ENCODE measurements at regions not wholly inside any gene's neighbourhood (a gene's known extent, or its start where the extent isn't known, plus 50 kb on each side); places are given as distances from the start of the nearest gene placed in this dataset.
"Not testable (repeated sequence)": the region's sequence is repeated elsewhere in the genome, so short reads cannot be mapped to it uniquely, and the experiment has no call there.

DNA sequence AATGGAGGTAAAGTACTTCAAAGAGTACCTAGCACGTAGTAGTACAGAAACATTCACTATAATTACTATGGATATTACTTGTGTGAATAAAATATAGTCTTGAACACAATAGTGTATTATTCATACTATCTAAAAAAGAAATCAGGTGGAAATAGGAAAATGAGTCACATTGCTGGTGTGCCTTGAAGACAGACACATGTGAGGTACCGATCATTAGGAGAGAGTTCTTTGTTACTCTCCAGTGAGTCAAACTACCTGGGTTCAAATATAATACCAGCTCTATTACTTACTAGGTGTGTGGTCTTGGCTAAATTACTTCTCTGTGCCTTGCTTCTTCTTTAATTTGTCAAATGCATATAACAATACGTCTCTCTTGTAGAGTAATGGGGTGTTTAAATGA, 50.8 kb upstream of the BEND6 start:
- no peak for DNase-seq (ENCODE audit: low read depth)

DNA sequence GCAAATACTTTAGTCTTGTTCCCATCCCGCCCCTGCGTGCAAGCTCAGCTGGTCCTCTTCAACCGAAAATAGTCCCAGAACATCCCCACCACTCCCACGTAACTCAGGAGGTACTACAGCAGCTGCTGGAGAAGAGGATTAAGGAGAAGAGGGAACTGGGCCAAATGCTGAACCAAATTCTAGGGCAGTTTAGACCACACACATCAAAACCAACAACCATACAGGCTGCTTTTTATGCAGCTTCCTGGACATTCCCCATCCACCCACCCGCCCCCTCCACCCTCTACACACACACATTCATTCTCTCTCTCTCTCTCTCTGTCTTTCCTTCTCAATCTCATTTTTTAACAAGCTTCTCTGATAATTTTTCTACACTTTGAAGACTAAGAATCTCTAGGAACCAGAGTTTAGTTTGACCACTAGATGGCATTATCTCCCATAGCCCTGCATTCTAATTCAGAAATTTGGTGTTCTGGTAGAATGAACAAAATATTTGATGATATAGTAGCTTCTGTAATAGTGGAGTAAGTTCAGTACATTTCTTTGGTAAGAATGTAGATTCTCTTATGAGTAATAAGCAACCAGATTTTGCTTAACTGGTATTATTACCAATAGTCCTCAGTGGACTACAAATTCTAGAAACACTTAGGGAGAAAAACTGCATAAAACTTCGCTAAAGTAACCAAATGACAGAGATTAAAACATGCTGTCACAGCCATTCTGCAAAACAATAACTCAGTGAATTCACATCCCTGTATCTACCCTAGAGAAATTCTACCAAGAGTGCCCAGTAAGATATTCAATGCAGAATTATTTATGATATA, 52.1 kb upstream of the BEND6 start:
- peak; percentile 79 for DNase-seq (ENCODE audit: low read depth)

DNA sequence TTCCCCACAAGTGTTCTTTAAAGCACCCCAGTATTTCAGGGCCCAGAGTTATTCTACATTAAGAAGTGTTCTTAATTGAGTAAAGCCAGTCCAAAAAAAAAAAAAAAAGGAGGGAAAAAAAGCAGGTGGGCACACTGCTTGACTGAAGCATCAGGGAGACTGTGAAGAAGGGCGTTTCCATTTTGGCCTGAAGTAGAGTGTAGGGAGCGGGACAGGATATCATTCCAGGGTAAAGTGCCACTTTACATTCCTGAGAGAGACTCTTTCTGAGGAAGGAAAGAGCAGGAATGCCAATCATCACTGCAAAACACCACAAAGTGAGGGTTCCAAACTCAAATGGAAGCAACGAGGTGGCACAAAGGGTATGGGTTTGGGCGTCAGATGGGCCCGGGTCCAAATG, 54.1 kb upstream of the BEND6 start:
- no peak for DNase-seq (ENCODE audit: low read depth)

DNA sequence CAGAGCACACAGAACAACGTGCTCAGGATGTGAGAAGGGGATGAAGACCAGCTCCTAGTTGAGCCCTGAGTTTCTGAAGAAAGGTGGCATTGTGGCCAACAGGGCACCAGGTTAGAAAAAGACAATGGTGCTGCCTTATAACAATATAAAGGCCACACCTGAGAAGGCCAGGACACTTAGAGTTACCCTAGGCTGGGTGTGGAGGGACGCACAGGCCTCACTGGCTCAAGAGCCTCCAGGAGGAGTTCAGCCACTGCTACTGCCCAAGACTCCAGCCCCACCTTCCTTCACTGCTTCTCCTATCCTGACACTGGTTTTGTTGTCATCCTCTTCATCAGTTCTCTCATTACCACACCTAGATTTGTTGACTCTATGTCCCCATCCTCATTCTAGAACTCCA, 55.2 kb upstream of the BEND6 start:
- DNase-seq (ENCODE audit: low read depth), result no peak

DNA sequence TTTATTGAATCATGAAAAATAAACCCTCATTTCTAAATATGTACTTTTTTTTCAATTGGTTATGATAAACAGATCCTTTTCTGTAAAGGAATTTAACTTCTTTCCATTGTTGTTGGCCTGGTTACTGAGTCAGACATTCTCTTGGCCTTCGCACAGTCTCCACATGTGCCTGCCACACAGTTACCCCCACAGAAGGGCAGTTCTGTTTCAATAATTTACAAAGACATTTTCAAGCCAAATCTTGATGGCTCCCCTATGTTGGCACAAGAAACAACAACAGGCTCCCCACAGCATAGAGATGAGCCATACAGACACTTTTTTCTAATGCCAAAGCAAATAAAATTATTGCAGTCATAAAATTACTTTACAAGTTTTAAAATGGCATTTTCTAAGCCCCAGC, 55.6 kb upstream of the BEND6 start:
- DNase-seq (ENCODE audit: low read depth), result peak; percentile 55

DNA sequence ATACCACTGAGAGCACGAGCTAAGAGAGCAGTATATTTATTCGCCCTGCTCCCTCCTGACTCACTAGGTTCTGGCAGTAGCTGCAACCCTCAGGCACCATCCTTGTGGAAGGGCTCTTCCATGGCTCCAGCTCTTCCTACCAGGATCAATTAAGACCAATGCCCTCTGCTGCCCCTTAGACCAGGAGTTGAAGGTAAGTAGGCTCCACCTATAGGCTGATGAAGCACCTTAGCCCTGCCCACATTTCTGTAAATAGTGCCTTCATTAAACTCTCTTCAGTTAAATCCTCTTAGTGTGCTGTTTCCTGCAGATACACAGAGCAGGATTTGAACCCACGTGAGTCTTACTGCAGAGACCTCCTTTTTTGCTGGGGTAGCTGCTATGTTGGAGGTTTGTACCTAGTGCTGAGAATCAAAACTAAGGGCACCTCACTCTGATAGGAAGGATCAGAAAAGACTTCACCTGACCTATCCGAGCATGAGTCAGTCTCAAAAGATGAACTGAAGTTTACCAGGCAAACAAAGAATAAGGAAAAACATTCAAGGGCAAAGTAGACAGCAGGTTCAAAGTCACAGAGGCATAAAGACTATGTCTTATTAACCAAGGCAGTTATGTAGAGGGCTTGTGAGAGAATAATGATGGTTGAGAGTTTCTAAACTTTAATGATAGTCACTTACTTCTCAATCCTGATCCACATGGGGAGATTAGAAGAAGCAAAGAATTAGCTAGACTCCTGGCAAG, 56.9 kb upstream of the BEND6 start:
- DNase-seq (ENCODE audit: low read depth), result no peak

DNA sequence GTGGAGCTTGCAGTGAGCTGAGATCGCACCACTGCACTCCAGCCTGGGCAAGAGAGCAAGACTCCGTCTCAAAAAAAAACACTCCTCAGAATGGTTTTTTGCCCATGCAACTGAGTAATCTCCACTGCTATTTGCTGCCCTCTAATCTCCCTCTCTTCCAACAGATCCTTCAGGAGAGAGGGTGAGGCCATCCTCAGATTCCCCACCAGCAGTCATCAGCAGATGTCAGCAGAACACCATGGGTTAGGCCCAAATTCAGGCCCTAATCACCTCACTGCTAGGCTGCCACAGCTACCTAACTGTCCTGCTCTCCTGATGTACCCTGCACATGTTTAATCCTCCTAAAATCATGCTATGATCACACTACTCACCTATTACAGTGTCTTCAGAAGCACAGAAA, 63.2 kb upstream of the BEND6 start:
- no peak for DNase-seq (ENCODE audit: low read depth)

DNA sequence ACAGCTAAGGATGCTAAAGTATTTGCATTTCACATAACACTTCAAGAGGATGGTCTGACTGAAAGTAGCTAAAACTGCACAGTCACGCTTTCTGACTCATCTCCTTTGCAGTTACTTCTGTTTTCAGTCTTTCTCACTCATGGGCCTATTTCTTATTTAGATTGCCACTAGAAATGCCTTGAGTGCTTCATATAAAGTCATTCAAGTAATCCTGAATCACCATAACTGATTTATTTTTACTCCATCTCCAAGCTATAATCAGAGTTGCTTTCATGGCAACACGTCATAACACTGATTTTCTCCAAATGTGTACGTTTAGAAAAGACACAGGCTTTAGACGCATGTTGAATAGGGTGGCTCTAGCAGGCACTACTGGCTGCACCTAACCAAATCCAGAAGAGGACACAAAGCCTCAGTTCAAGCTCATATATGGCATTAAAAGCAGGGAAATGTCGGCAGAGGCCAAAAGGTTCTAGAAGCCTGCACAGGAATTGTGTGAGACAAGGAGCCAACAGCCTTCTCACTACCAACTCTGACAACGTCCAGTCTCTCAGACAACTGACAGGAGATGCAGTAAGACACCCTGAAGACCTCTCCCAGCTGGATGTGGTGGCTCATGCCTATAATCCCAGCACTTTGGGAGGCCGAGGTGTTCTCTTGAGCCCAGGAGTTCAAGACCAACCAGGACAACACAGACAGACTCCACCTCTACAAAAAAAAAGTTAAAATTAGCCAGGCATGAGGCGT, 64.1 kb upstream of the BEND6 start:
- DNase-seq (ENCODE audit: low read depth), result peak; percentile 93

DNA sequence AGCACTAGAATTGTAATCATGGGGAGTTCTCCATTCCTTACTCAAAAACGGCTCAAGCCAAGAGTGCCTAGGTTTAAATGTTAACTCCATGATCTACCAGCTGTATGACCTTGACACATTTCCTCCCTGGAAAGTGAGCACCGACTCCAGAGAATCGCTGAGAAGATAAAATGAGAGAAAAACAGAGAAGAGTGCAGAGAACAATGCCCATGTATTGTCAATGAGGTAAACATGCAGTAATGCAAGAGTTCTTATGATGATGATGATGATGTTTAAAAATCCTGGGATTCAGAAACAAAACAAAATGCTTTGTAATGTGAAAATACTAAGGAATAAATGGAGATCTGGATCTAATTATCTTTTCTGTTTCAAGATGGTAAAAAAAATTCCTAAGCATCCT, 64.8 kb upstream of the BEND6 start:
- DNase-seq (ENCODE audit: low read depth), result peak; percentile 18

DNA sequence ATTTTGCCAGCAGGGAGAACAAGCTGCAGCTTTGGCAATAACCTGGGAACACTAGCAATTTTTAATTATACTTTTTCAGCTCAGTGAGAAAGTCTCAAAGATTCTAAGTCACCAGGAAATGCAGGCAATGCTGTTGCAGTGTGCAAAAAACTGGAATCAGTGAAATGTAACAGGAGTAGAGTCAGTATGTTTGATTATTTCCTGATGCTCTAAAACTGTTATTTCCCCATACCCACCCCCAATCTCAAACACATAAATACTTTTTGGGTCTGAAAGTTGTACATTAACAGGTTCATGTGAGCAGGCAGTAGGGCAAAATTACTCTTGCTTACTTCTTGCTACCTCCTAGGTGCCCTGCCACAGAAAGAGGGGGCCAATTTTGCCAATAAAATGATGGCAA, 65.4 kb upstream of the BEND6 start:
- DNase-seq (ENCODE audit: low read depth), result no peak

DNA sequence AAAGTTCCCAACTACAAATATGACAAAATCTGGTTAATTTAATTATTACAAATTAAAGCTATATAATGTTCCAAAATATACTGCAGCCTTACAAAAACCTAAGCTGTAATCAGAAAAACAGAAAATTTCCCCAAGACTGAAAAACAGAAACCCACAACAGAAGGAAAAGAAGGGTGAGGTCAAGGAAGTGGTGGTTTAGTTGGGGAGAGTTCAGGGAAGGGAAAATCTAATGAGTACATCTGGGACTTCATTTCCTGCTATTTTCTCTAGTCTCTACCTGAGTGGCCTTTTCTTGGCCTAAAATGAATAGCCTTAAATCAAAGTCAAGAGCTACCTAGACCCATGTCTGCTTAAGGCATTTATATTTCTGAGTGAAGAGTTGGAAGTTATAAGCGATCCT, 66.2 kb upstream of the BEND6 start:
- DNase-seq (ENCODE audit: low read depth), result no peak

DNA sequence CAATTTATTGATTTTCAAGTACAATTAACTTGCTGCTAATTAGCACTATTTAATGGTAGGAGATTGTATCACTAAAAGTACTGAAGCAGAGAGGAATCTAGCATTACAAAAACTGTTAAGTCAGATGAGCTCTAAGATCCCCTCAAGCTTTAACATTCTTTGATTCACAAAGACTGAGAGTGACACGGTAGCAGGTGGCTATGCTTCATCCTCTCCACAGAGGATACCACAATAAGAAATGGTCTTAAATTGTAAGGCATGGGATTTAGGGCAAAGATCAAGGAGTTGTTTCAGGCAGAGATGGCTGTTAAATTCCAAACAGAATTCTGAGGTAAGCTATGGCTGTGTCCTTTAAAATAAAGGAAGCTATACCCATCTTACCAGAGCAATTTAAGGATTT, 67.8 kb upstream of the BEND6 start:
- no peak for DNase-seq (ENCODE audit: low read depth)

DNA sequence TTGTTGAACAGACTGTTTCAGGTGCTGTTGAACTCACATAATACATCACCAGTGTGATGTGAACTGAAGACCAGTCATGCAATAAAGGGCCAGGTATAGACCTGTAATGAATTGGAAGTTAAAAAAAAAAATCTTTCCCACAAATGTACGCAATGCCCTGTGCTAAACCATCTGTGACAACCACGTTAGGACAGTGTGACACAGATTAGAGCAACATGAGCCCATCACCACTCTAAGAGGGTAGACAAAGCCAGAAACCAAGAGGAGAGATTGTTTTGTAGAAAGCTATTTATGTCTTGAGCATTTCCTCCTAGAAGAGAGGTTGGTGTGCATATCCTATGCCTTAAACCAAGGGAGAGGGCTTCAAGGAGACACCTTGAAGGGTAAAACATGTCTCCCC, 77.0 kb upstream of the BEND6 start:
- DNase-seq (ENCODE audit: low read depth), result no peak

DNA sequence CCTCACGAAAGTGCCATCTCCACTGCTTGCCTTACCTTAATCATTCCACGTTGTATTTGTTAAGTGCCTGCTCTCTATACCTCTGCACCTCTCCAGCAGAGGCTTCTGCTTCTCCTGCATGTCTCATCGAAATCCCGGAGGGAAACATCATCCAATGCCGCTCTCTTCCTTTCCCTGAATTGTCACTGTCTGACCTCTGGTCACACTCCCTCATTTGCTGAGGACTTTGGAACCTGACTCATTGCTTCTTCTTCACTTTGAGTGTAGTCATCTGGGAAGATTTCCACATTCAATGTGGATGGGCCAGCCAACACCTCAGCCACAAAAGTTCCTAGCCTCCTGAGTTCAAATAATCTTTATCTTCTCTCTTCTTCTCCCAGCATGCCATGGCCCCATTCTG, 78.9 kb upstream of the BEND6 start:
- DNase-seq (ENCODE audit: low read depth), result peak; percentile 11

DNA sequence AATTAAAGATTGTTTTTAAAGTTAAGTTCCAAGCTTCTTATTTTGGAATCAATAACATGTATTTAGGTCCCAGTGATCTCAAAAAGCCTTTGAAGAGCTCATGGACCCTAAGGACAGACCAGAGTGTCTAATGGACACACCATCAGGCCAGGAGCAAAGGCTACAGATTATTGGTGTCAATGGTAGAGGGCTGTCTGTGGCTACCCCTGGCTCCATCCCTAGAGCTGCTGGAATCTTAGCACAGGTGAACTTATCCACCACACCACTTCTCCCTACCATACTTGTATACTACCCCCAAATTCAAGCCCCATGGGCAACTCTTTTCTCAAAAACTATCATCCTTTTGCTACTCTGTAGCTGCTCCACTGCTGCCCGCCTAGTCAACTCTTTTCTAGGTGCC, 79.4 kb upstream of the BEND6 start:
- DNase-seq (ENCODE audit: low read depth), result no peak

DNA sequence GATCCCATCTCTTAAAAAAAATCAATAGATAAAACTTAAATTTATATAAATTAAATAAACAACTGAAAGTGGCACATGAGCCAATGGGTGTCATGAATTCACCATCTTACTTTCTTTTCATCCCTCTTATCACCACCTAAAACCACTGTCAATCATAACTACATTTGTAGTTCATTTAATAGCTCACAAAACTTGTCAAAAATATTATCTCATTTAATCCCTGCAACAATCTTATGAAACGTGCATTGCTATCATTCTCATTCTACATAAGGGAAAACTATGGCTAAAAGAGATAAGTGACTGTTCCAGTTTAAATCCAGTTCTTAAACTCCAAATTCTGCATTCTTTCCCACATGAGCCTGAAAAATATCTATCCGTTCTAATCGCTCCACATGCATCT, 80.6 kb upstream of the BEND6 start:
- no peak for DNase-seq (ENCODE audit: low read depth)

DNA sequence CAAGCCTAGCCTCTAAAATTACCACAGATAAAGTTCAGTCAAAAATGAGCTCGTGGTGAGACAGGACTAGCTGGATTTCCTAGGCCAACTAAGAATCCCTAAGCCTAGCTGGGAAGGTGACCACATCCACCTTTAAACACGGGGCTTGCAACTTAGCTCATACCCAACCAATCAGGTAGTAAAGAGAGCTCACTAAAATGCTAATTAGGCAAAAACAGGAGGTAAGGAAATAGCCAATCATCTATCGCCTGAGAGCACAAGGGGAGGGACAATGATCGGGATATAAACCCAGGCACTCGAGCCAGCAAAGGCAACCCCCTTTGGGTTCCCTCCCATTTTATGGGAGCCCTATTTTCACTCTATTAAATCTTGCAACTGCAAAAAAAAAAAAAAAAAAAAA, 84.9 kb upstream of the BEND6 start:
- not testable (repeated sequence) for DNase-seq (ENCODE audit: low read depth)

DNA sequence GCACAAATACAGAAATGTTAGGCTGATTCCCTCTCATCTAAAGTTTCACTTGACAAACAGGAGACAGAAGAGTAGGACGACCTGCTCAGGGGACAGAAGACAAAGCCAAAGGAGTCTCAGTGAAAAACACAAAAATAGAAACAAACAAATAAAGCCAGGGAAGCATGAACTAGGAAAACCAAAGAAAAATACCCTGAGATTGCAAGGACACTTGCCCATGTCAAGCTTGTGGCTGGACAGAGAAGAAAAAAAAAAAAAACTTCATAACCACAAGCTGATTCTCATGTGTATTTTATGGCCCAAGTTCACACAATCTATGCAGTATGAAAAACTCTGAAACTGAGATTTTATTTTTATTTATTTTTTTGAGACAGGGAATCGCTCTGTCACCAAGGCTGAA, 85.6 kb upstream of the BEND6 start:
- DNase-seq (ENCODE audit: low read depth), result peak; percentile 13

DNA sequence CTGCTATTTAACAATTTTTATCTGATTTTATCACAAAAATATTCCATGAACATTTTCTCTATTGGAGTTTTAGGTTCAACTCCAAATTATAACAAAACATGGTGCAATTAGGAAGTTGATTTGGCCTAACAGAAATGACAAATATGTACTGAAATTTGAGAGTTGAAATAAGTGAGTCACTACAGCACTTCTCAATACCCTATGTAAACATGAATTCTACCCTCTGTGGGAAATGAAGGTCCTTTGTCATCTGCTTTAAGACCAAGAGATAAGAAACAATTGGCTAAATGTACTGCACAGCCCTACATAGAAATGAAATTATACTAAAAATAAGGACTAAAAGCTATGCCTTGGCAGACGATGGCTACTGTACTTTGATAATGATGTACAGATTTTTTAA, 86.2 kb upstream of the BEND6 start:
- peak; percentile 80 for DNase-seq (ENCODE audit: low read depth)

DNA sequence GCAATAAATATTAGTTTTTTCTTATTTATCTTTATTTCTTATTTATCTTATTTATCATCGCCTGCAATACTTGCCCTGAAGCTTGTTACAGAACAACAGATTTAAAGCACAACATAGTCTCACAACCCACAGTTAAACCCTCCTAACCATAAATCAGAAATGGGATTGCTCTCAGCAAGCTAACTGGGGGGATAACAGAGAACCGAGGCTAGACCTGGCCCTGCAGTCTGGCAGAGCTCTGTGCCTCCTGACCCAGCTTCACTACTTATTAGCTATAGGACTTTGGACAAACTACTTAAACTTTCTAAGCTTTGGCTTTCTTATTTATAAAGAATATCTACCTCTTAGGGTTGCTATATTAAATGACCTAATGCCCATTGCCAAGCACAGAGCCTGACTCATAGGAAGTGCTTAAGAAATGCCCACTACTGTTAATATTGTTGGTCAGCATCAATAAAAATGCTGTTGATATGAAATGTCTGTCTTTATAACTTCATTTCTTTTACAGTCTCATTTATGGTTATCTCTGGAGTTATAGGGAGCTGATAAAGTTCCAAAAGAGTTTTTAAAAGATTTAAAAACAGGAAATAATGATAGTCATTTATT, 87.9 kb upstream of the BEND6 start:
- peak; percentile 52 for DNase-seq (ENCODE audit: low read depth)

DNA sequence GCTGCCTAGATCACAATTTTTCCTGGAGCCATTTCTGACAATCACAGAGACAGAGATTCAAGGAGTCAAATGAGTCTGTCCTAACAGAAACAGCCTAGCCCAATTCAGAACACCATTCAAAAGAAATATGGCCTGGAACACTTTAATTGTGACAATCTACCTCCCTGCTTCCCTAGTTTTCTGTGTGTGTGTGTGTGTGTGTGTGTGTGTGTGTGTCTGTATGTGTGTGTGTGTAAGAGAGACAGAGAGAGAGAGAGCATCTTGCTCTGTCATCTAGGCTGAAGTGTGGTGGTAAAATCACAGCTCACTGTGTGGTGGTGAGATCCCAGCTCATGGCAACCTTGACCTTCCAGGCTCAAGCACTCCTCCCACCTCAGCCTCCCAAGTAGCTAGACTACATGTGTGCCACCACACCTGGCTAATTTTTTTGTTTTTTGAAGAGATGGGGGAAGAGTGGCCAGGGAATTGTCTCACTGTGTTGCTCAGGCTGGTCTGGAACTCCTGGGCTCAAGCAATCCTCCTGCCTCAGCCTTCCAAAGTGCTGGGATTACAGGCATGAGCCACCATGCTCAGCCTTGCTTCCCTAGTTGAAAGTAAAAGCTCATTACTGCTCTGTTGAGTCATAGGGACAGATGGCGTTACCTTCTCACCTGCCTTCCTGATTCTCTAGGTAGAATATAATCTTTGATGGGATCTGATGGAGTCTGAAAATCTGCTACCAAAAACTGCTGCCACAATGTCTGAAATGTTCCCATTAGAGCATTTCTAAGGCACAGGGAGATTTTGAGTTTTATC, 89.6 kb upstream of the BEND6 start:
- DNase-seq (ENCODE audit: low read depth), result no peak

DNA sequence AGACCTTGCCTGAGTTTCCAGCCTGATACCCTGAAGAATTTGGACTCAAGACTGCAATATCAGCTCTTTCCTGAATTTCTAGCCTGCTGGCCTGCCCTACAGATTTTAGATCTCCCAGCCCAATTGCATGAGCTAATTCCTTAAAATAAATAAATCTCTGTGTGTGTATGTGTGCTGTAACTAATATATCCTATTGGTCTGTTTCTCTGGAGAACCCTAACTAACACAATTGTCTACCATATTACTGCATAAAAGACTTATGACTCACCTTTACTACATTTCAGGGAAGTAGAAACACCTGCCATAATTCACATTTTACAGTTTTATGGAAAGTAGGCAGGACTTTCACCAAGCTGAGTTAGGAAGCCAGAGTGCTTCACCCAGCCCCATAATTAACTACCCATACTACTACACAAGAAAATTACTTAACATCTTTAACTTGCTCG, 90.7 kb upstream of the BEND6 start:
- no peak for DNase-seq (ENCODE audit: low read depth)
